ENCODE measurements at regions not wholly inside any gene's neighbourhood (a gene's known extent, or its start where the extent isn't known, plus 50 kb on each side); places are given as distances from the start of the nearest gene placed in this dataset.

GRCh38 chr2:21887881-21888280 is 764.1 kb downstream of the TDRD15 start:
- no peak overlapping the region for H3K4ac ChIP-seq (ENCODE audit: low read depth, low read length)
- in situ Hi-C loops (cut with MboI; ENCODE audit: low sequenced_read_pairs): no loop called here
- no peak overlapping the region for H3K9ac ChIP-seq (ENCODE audit: low read depth, low read length)
- H2BK120ac ChIP-seq (ENCODE audit: low read depth, low read length): no peak overlapping the region
- no peak overlapping the region for H3K27ac ChIP-seq (ENCODE audit: insufficient read depth, low read length)
- no peak overlapping the region for H2AK9ac ChIP-seq (replicated peaks; ENCODE audit: low read depth, low read length, poor library complexity)
- no peak overlapping the region for H4K91ac ChIP-seq (ENCODE audit: insufficient read depth, low read depth, low read length)
- H3K14ac ChIP-seq (replicated peaks; ENCODE audit: low read depth, low read length): no peak overlapping the region
- H2BK15ac ChIP-seq (ENCODE audit: low read depth, low read length): no peak overlapping the region
- H3K36me3 ChIP-seq (ENCODE audit: control insufficient read depth, insufficient read depth, low read length): no peaks in the 10 kb centered on the region
- H3K18ac ChIP-seq (ENCODE audit: low read depth, low read length): no peak overlapping the region
- H3K79me1 ChIP-seq (ENCODE audit: low read depth in 1 of 2, low read length in 2 of 2): no peaks in the 10 kb centered on the region
- CTCF ChIA-PET: no interaction called here
- POLR2A ChIA-PET (ENCODE audit: unreplicated experiment): no interaction called here
- no peak overlapping the region for H3K4me3 ChIP-seq (ENCODE audit: insufficient read depth, low read depth, low read length)
- no peaks in the 10 kb centered on the region for H3K27me3 ChIP-seq (ENCODE audit: control insufficient read depth, insufficient read depth, low read length)
- TF ChIP-seq FOS (IDR thresholded peaks at IDR 0.05; ENCODE audit: low read depth, low read length) (no peak), USF2 (IDR thresholded peaks at IDR 0.05; ENCODE audit: low read depth, low read length) (no peak), CTCF (conservative IDR thresholded peaks at IDR 0.05; ENCODE audit: low read depth, low read length) (no peak), NFE2L2 (IDR thresholded peaks at IDR 0.05; ENCODE audit: low read depth, low read length) (no peak), MXI1 (IDR thresholded peaks at IDR 0.05; ENCODE audit: borderline replicate concordance, low read depth, low read length) (no peak), RFX5 (IDR thresholded peaks at IDR 0.05; ENCODE audit: low read depth, low read length) (no peak), RAD21 (IDR thresholded peaks at IDR 0.05; ENCODE audit: low read length) (no peak)
- H2BK5ac ChIP-seq (ENCODE audit: low read depth, low read length, poor library complexity, severe bottlenecking): no peak overlapping the region
- BruUV-seq (replicated peaks): no TSS peak
- no peak overlapping the region for H2AFZ ChIP-seq (replicated peaks; ENCODE audit: low read length, poor library complexity)
- no peaks in the 10 kb centered on the region for H4K20me1 ChIP-seq (ENCODE audit: insufficient read depth, low read length)
- H3K23ac ChIP-seq (ENCODE audit: low read depth, low read length): no peak overlapping the region
- no peak overlapping the region for H3K4me2 ChIP-seq (ENCODE audit: low read depth, low read length)
- no peaks in the 10 kb centered on the region for H3K9me1 ChIP-seq (ENCODE audit: insufficient read depth, low read length)
- H2AK5ac ChIP-seq (ENCODE audit: low read depth, low read length): no peak overlapping the region
- no peak for ATAC-seq (ENCODE audit: low read depth)
- no peak overlapping the region for H4K5ac ChIP-seq (ENCODE audit: low read depth, low read length)
- WGBS, 2 experiments (ENCODE audit: extremely low coverage in 2 of 2, insufficient read length in 1 of 2): 80 to 100% methylated on average over 1 to 2 of the region's 4 CpGs
- no peak for DNase-seq
- H2BK20ac ChIP-seq (ENCODE audit: low read depth, low read length): no peak overlapping the region
- H3K4me1 ChIP-seq (ENCODE audit: control insufficient read depth, insufficient read depth, low read length): peaks cover 3% of the 10 kb centered on the region; the same call in 1 of the 2 replicates
- no peak overlapping the region for H4K8ac ChIP-seq (ENCODE audit: low read depth in 2 of 2, low read length in 2 of 2)
- H3K9me3 ChIP-seq (ENCODE audit: control insufficient read depth, insufficient read depth, low read length): no peaks in the 10 kb centered on the region
- intact Hi-C loops (cut with micrococcal nuclease): no loop called here
- dilution Hi-C loops (cut with HindIII; ENCODE audit: low sequenced_read_pairs, unreplicated experiment): no loop called here
- H3K56ac ChIP-seq (ENCODE audit: extremely low read depth, insufficient read depth, low read length): no peak overlapping the region

Measured in IMR-90 (cell line).